ENCODE measurements at regions not wholly inside any gene's neighbourhood (a gene's known extent, or its start where the extent isn't known, plus 50 kb on each side); places are given as distances from the start of the nearest gene placed in this dataset. TPM values are rescaled to one million over a fixed set of nuclear protein-coding genes. Genes with fewer than 3 reads are reported as not detected.

DNA sequence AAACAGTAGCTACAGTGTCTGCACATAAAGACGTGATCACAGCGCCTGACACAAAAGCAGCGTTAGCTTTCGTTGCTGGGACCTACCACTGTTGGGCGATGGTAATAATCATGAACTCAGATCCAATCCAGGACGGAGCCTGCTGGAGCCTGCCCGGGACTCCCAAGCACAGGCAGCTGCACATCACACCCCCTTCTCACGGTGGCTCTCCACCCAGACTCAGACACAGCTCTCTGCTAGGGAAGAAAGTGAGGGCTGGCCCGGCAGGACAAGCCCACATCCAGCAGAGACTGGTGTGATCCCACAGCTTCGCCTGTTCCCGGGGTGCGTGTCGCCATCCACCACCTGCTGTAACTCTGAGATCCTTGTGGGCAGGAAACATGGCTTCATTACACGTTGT lies 49.9 kb upstream of the FOXN3 start:
- H3K4me1 ChIP-seq (ENCODE audit: insufficient read depth, low read length) = no peaks in the 10 kb centered on the region

More for the DNA sequence above, 49.9 kb upstream of the FOXN3 start:
- TF ChIP-seq, protein P1, sequence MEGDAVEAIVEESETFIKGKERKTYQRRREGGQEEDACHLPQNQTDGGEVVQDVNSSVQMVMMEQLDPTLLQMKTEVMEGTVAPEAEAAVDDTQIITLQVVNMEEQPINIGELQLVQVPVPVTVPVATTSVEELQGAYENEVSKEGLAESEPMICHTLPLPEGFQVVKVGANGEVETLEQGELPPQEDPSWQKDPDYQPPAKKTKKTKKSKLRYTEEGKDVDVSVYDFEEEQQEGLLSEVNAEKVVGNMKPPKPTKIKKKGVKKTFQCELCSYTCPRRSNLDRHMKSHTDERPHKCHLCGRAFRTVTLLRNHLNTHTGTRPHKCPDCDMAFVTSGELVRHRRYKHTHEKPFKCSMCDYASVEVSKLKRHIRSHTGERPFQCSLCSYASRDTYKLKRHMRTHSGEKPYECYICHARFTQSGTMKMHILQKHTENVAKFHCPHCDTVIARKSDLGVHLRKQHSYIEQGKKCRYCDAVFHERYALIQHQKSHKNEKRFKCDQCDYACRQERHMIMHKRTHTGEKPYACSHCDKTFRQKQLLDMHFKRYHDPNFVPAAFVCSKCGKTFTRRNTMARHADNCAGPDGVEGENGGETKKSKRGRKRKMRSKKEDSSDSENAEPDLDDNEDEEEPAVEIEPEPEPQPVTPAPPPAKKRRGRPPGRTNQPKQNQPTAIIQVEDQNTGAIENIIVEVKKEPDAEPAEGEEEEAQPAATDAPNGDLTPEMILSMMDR (IDR thresholded peaks at IDR 0.05; ENCODE audit: extremely low read depth, low read depth, low read length) = no peak
- no peaks in the 10 kb centered on the region for H3K27me3 ChIP-seq (ENCODE audit: insufficient read depth, low read length)
- no peaks in the 10 kb centered on the region for H3K79me2 ChIP-seq (ENCODE audit: insufficient read depth, low read length)
- no peak overlapping the region for H2AFZ ChIP-seq (ENCODE audit: low read length)
- no peak for DNase-seq (ENCODE audit: insufficient read length, low spot score, missing footprints)
- H4K20me1 ChIP-seq (ENCODE audit: insufficient read depth, low read length) = no peaks in the 10 kb centered on the region
- no peak overlapping the region for H3K4me3 ChIP-seq (ENCODE audit: insufficient read depth, low read length)
- H3K27ac ChIP-seq (ENCODE audit: low read depth, low read length) = no peak overlapping the region
- no peaks in the 10 kb centered on the region for H3K9me3 ChIP-seq (ENCODE audit: low read depth, low read length)
- no peak overlapping the region for H3K4me2 ChIP-seq (ENCODE audit: insufficient read depth, low read length)
- H3K36me3 ChIP-seq (ENCODE audit: insufficient read depth, low read length) = no peaks in the 10 kb centered on the region

Small RNA genes in the stretch of these regions (small RNA-seq; reads per million reads assigned to genes)
- gene RF00019 (not detected), gene RN7SKP107 (not detected)

Data from osteoblast (primary cell).